CD4-positive, alpha-beta T cell treated with Interleukin-4 for 4 hours (primary cell): ENCODE measurements at regions not wholly inside any gene's neighbourhood (a gene's known extent, or its start where the extent isn't known, plus 50 kb on each side); places are given as distances from the start of the nearest gene placed in this dataset.

Experiments
- DNase-seq: peaks from one replicate; pipeline ENCODE4 v3.0.0-alpha.2; 2020

DNA sequence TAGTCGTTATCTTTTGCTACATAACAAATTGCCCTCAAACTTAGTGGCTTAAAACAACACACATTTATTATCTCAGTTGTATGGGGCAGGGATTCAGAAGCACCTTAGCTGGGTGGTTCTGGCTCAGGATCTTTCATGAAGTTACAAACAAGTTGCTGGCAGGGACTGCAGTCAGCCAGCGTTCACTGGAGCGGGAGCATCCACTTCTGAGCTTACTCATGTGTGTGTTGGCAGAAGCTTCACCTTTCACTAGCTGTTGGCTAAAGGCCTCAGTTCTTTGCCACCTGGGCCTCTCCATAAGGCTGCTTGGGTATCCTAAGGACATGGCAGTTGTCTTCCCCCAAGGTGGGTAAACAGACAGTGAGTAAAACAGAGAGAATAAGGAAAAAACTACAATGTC is 365.7 kb downstream of the RPS29 start:
- DNase-seq = no peak

DNA sequence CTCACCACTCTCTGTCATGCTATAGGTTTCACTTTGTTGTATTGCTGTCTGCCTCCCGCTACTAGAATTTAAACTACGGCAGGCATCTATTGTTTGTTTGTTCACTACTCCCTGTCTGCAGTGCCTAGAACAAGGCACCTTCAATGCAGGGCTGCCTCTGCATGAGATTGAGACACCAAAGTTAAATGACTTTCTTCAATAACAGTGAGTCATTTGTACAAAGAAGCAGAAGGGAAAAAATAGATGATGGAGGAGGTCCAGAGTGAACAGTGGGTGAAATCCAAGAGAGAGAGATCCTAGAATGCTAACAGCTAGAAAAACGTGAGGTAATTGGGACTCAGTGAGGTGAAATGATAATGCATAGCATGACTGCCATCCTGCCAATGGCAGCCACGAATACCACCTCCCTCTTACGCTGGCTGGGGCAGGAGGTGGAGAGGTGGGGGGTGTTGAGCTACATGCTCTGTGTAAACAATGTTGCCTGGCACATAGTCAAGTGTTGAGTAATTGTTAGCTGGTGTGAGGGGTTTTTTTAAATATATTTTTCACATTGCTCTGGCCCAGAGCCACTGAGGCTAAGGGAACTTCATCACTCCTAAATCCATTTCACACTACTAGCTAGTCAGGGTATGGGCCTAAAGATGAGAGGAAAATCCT is 367.6 kb downstream of the RPS29 start:
- DNase-seq = no peak

DNA sequence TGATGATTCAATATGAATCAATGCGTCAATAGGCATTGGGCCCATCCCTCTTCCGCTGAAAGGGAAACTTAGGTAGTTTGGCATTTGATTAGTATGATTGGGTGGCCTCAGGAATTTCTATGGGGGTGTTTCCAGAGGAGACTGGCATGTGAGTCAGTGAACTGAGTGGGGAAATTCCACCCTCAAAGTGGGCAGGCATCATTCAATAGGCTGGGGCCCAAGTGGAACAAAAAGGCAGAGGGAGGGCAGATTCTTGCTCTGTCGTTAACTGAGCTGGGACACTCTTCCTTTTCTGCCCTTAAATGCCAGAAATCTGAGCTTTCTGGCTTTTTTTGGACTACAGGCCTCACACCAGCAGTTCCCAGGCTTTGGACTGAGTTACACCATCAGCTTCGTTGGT is 373.5 kb downstream of the RPS29 start:
- DNase-seq = no peak

DNA sequence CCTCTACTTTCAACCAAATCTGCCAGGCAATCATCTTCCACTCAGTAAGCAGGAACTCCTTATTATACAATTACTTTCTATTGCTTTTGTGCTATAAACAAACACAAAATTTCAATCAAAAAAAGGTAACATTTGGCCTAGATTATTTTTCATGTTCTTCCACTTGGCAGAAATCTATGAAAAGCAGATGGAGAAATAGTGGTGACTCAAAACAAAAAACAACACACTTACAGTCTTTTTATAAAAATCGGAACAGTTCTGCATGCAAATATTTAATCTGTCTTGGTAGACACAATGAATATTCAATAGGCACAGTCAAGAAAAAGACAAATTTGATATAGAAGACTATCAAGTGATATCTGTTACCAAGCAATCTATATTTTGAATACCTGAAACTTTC is 376.8 kb downstream of the RPS29 start:
- no peak for DNase-seq

DNA sequence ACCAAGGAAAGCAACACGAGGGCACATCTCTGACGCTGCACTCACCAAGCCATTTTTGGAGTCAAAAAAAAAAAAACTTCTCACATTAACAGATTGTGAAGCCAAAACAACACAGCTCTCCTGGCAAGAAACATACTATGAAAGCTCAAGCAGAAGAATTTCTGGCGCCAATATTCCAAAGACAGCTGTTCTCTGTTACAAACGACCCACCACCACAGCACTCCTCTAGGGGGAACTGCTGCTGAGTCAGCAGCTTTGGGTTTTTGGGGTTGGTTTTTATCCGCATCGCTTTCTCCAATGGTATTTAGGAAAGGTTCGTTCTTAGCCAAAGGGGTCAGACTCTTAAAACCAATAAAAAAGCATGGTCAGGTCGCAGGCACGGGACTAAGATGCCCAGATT is 379.4 kb downstream of the RPS29 start:
- DNase-seq = no peak

GRCh38 chr14:49203676-49204075 is 382.5 kb downstream of the RPS29 start:
- no peak for DNase-seq

DNA sequence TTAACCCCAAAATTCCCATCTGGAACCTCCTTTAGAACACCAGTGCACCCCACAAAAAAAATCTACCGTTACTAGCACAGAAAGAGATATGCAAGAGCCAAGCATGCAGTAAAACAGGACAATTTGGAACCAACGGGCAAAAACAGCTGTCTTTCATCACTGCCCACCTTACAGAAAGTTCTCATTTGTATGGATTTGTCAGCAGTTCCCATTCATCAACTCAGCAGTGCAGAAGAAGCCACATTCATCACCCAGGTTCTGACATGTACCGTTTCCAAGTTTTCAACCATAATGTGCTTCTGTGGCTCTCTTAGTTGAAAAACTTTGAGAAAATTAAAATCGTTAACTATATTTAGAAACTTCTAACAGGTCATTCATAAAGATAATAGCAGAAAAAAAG is 387.0 kb downstream of the RPS29 start:
- no peak for DNase-seq

GRCh38 chr14:49196327-49196726 is 389.9 kb downstream of the RPS29 start:
- no peak for DNase-seq

GRCh38 chr14:49194067-49194466 is 392.1 kb downstream of the RPS29 start:
- DNase-seq = no peak

DNA sequence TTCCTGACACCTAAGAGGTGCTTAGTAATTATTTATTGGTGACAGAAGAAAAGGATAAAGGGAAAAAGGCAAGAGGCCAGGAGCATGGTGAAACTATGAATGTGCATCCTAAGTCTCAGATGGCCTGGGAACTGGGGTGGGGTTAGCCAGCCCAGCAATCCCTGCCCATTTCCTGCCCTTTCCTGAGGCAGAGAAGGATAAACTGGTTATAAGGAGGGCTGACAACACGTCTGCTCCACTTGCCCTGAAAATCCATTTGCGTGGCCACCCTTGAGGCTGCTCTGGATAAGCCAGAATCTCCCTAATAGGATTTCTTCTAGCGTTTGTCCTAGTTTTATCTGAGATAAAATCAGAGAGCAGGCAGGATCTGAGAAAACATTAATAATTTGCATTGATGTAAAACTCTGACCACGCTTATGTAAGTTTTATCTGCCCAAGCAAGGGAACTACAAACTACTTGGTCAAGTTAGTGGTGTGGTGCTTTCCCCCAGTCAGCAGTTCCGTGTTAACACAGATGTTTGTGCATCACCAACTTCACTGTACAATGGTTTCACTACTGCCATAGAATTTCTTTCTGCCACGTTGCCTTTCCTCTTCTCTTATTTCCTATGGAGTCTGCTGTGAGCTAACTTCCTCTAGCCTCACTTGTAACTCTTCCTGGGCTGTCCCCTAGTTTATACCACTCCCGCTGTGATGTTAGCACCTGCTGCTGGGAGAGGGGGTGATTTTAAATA is 392.7 kb downstream of the RPS29 start:
- DNase-seq = no peak

DNA sequence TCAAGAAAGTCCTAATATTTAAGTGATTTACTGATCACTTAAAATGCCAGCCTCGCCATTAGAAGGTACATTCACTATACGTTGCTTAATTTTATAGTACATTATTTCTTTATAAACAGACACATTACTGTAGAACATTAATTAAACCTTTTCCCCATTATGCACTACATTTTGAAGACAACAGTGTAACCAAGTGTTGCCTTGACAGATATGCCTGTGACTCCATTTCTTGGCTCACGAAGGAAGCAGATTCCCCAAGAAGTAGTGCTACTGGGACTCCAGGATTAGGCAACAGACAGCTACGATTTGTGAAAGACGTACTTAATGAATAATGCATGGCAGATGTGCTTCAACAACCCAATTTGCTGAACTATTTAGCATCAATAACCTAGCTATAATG is 394.8 kb downstream of the RPS29 start:
- DNase-seq = no peak

DNA sequence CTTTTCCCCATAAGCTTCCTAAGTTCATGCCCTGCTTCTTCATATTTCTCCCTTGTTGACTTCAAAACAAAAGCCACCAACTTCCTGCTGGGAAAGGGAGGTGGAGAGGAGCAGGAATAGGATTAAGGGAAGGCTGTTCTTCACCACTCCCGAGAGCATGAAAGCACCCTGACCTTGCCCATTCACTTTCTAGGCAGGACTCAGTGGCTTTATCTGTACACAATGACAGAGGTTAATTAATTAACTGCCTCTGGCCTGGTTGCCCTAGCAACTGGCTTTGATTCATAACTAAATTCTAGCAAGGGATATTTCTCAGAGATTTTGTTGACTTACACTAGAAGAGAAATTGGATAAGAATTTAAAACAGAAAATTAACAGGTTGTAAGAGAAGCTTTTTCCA is 396.8 kb downstream of the RPS29 start:
- no peak for DNase-seq

- DNase-seq = no peak
Observed at GRCh38 chr14:49187799-49188198, 398.4 kb downstream of the RPS29 start.

- no peak for DNase-seq
Observed at GRCh38 chr14:49173765-49174373, 412.3 kb downstream of the RPS29 start.

GRCh38 chr14:49164074-49164473 is 422.1 kb downstream of the RPS29 start:
- DNase-seq = no peak

DNA sequence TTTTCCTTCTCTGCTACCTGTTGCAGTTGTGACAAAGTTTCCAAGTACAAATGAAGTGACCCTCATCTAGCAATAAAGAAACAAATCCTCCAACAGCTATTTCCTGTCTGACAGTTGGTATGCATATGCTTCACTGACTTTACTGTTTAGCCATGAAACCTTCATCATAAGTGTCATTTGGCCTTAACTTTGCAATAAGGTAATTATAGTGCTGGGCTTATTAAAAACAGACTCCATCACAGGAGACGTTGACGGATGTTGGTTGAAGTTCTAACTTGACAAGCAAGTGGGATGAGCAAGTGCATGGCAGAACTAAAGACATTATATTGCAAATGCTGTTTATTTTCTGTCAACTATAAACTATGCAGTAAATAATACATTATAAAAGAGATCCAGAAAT is 425.2 kb downstream of the RPS29 start:
- DNase-seq = no peak

- no peak for DNase-seq
Observed at GRCh38 chr14:49159081-49159480, 427.1 kb downstream of the RPS29 start.

DNA sequence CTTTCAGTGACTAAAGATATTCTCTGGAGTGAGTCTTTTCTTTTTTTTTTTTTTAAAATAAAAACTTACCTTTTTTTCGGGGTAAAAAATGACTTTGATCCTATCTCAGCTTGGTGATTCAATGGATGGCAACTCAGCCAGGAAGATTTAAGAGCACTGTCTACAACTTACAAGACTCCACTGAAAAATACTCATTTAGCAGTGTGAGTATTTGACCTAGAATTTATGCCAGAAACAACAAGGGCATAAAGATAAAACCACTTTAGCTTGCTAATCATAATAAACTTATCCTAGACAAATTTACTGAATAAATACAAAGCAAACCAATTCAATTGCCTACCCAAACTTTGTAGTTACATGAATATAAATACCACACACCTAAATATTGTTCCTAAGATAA is 446.6 kb downstream of the RPS29 start:
- DNase-seq = no peak

DNA sequence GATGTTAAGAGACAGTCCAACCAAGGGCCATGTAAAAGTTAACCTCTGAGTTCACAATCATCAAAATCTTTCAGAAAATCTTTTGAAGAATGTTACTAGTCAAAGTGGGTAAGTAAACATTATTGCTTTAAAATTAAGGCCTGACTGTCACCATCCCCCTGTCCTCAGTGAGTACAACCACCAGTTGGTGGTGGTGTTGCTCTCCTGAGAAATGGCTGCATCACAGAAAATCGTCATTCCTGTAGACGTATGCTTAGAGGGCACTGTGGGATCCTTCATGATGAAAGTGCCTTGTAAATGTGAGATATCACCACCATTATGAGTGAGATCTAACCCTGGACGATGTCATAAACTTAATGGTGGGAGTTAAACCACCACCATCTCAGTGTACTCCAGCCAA is 451.2 kb downstream of the RPS29 start:
- no peak for DNase-seq

DNA sequence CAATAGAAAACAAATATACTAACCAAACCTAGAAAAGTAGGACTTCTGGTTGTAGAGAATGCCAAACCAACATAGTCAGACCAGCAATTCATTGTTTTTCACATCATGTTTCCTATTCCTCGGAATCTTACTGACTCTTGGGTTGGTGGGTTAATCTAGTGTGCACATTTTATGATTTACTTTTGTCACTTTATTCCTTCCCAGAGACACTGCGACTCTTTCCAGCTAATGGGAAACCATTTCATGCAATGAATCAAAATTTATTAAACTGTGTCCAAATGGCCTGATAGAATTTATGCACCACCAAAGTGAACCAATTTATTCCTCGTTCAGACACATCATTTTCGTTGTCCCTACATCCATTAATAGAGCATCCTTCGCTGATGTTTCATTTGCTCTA is 464.9 kb downstream of the RPS29 start:
- no peak for DNase-seq

DNA sequence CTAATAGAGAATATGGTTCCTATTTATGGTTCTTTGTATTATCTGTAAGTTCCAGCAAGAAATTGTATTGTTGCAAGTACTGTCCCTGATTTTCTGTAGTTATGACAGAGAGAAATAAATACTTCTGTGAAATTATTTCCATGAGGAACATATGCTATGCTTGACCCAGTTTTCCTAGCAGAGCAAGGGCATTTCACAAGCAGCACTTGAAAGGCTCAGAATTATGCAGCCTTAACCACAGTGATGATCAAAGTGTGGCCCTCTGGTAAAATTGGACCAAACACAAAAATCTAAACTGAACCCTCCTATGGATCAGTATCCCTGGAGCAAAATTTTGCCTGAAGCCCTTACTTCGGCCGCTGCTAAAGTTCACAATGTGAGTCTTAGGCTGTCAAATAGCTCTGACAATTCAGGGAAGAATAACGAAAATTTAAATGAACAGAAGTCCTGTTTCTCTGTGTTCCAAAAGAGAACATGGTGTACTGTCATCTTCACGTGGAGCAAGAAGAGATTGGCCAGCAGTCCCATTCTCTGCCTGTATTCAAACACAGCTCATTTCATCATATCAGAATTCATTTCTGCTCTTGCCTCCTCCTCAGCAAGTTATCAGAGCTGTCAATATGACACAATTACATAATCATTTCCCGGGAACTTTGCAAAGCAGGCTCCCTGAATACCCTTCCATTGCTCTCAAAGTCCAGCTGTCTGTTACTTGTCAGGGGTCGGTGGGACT is 471.9 kb downstream of the RPS29 start:
- no peak for DNase-seq

DNA sequence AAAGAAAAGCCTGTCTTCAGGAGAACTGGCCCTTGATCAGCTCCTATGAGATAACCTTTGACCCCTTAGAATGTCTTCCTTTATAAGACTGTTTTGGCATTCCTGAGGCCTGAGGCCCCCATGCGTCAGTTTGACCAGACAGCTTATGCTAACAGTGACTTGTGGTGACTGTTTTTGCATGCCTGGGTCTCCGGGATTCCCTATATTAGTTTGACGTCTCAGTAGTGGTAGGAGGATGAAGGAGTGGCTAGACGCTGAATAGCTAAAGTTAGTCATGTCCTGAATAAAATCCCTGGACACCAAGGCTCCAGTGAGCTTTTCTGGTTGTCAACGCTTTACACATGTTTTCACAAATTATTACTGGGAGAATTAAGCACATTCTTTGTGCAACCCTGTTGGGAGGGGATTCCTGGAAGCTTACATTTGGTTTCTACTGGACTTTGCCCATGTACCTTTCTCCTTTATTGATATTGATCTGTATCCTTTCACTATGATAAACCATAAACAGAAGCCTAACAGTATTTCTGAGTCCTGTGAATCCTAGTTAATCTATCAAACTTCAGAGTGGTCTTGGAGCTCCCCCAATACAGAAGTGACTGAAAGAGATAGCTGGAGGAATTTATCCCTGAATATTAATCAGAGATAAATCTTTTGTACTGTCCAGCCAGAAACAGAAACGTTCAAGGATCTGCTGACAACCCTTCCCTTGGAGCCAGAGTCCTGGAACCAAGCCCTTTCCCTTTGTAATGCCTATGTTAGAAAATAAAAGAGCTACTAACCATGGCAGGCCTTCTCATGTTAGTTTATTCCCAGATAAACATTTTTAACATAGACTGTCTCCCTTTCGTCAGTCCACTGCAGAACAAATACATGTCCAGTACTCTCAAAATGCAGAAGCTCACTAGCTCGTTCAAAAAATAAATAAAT is 479.2 kb downstream of the RPS29 start:
- no peak for DNase-seq

DNA sequence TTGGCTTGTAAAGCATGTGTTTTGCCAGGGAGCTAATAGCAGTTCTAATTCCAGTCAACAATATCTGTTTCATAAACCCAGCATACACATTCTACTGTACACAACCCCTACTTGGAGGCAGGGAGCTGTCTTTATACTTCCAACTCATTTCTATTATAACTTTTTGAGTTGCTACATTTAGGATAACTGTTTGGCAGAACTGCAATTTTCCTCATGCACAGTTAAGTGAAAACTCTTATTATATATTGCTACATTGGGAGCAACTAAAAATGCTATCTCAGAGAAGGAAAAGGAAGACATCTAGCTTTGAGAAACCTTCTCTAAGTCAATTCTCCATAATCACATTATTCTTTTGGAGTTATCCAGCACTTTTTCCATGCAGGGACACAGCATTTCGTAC is 480.2 kb downstream of the RPS29 start:
- DNase-seq = no peak
